Skin of body (tissue), 1 donor: ENCODE measurements at regions not wholly inside any gene's neighbourhood (a gene's known extent, or its start where the extent isn't known, plus 50 kb on each side); places are given as distances from the start of the nearest gene placed in this dataset.
"Not testable (repeated sequence)": the region's sequence is repeated elsewhere in the genome, so short reads cannot be mapped to it uniquely, and the experiment has no call there.

Experiments used
- DNase-seq: peaks from one replicate; lab custom pipeline; 2025; lab: John Stamatoyannopoulos, UW

DNA sequence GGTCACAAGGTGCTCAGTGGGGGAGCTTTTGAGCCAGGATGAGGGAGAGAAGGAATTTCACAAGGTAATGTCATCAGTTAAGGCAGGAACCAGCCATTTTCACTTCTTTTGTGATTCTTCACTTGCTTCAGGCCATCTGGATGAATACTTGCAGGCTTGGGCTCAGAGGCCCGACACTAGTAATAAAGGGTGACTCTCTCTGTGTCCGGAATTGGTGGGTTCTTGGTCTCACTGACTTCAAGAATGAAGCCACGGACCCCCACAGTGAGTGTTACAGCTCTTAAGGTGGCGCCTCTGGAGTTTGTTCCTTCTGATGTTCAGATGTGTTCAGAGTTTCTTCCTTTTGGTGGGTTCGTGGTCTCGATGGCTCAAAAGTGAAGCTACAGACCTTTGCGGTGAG, 131.8 kb upstream of the RXFP2 start:
- not testable (repeated sequence) for DNase-seq

DNA sequence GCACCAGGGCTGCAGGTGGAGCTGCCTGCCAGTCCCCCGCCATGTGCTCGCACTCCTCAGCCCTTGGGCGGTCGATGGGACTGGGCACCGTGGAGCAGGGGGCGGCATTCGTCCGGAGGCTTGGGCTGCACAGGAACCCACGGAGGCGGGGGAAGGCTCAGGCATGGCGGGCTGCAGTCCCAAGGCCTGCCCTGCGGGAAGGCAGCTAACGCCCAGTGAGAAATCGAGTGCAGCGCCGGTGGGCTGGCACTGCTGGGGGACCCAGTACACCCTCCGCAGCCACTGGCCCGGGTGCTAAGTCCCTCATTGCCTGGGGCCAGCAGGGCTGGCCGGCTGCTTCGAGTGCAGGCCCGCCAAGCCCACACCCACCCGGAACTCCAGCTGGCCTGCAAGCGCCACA, 130.5 kb upstream of the RXFP2 start:
- DNase-seq, result not testable (repeated sequence)

DNA sequence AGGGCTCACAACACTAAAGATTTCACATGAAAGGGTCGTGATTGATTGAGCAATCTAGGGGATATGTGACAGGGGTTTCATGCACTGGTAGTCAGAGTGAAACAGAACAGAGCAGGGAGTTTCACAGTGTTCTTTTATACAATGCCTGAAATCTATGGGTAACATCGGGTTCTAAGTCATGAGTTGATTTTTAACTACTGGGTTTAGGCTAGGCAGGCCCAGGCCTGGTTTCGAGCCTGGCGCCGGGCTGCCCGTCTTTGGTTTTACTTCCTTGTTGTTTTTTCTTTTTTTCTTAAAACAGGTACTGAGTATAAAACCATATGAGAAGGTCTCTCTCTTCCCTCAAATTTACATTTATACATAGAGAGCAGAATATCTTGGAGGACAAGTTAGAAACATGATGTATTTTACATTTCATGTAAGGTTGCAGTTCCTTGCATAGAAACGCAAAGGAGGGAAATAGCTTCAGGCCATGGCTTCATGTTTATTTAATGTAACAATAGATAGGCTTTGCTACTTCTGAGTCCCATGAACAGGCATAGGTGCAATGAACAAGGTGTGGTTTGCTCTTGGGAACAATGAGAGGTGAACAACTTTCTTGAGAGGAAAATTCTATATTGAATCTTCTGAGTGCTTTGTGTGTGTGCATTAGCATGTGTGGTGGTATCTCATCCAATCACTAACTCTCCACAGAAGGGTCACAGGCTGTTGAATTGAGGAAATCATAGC, 128.9 kb upstream of the RXFP2 start:
- no peak for DNase-seq

DNA sequence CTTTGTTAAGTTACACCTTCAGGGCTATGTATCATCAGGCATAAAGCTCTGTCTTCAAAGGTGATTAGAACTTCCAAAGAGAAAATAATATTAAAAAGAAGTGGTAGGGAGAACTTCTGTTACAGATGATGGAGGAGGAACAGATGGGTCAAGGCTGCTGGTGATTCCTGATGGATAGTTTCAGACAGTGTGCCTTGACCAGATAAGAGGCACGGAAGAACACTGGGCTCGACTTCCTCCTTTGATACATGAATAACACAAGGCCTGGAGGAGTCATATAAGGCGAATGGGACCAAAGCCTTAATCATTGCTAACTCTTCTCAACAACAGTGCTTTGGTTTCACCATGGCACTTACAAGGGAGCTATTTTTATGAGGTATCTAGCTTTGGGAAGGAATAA, 128.1 kb upstream of the RXFP2 start:
- DNase-seq, result no peak

DNA sequence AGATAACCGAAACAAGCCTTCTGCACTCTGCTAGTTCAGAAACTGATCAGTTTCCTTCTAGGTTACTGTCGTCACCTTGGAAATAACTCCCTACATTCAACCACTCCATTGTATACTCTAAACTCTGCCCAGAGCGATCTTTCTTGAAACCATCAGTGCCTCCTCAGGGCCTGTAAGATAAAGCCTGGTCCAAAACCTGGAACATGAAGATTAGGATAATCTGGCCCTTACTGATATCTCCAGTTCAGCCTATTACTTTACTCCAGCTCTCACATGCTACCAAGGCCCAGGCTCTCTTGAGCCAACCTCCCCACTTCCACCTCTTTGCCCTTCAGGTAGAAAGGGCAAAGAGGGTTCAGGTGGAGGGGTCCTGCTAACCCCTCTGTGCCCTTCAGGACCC, 125.3 kb upstream of the RXFP2 start:
- no peak for DNase-seq

DNA sequence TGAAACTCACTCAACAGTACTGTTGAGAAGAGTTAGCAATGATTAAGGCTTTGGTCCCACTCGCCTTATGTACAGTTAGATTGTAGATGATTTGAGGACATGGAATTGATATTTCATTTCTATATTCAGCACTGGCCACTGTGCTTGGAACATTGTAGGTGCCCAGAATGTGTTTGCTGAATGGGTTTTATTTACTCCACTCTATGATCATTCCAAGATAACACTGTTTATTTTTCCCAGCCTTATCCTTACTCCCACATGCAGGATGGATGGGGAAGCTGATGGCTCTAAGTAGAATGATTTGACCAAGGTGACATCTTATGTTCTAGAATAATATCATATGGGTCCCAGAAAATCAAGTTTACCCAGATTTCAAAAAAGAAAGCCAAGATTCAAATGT, 124.6 kb upstream of the RXFP2 start:
- DNase-seq, result no peak

DNA sequence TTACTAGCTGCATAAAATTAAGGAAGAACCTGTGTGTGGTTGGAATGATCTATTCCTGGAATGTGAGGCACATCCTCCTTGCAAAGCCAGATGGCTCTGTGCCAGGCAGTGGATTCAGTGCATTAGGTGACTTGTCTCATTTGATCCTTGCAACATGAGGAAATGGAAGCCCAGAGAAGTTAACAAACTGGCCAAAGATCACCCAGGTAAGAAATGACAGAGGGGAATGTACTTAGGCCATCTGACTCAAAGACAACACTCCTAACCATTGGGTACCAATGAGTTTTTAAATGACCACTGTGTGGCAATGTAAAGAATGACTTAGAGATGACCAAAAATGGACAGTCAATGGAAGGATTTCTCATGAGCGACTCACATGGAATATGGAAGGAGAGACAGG, 114.2 kb upstream of the RXFP2 start:
- no peak for DNase-seq

DNA sequence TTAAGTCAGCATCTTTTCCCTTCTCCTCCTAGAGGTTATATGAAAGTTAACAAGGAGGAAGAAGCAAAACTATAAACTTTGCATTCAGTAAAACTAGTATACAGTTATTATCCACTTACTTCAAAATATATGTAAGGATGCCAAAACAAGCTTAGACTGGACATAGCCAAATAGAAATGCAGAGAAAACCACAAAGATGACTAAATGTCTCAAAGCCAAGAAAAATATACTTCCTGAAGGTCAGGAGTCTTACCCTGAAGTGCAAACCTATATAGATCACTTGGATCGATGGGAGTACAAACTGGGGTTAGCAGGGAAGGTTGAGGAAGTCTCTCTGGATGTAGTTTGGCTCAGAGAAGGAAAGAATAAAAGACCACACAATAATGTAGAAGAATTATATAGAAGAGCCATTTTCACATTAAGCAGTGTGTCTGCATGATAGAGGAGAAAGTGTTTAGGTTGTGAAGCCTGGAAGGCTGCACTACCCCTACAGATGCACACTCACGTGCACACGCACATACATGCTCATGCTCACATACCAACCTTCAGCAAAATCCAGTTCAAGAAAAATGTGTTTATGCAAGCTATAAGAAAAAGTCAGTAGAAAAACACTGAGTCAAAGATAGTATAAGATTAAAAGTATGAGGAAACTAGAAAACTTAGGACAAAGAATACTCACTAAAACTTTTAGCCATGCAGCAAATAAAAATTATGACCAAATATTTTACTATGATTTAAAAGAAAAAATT, 112.1 kb upstream of the RXFP2 start:
- no peak for DNase-seq

DNA sequence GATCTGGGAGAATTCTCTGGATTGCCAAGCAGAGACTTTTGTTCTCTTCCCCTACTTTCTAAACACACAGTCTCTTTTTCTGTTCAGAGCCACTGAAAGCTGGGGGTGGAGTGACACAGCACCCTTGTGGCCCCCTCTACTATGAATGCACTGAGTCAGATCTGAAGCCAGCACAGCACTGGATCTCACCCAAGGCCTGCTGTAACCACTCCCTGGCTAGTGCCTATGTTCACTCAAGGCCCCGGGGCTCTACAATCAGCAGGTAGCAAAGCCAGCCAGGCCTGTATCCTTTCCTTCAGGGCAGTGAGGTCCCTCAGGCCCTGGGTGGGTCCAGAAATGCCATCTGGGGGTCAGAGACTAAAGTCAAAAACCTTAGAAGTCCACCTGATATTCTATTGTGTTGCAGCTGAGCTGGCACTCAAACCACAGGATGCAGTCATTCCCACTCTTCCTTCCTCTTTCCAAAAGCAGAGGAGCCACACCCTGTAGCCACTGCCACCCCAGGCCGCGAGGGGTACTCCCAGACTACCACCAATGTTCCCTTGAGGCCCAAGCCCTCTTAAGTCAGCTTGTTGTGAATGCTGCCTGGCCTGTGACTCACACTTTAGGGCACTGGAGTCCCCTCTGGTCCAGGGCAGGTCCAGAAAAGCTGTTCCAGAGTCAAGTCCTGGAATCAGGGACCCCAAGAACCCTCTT, 110.1 kb upstream of the RXFP2 start:
- no peak for DNase-seq

DNA sequence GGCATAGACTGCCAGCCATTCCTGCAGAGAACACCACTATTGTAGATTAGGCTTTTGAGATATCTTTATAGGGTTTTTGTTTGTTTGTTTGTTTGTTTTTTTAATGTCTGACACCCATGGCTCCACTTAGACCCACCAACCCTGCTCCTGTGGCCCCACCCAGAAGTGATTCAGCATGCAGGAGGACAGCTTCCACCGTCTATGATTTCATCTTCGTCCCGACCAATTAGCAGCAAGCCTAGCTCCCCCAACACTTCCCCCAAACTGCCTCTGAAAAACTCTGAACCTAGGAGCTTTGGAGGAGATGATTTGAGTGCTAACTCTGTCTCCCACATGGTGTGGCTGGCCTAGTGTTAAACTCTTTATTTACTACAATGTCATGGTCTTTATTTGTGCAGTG, 108.3 kb upstream of the RXFP2 start:
- DNase-seq, result no peak

DNA sequence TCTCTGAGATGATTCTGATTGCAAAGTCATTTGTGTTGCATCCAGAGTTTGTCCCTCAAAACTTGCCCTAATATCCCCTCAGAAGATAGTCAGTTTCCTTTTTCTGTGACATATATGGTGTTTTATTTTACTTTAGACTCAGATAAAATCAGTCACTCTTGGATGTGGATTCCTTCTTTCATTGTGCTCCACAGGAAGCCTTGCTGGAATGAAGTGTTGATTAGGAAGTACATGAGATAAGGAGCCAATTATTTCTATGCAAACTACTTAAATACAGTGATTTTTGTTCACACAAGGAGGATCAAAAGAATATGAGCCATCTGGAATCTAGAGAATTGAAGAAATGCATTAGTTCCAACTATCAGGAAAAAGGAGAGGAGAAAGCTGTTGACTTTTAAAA, 107.6 kb upstream of the RXFP2 start:
- DNase-seq, result no peak

DNA sequence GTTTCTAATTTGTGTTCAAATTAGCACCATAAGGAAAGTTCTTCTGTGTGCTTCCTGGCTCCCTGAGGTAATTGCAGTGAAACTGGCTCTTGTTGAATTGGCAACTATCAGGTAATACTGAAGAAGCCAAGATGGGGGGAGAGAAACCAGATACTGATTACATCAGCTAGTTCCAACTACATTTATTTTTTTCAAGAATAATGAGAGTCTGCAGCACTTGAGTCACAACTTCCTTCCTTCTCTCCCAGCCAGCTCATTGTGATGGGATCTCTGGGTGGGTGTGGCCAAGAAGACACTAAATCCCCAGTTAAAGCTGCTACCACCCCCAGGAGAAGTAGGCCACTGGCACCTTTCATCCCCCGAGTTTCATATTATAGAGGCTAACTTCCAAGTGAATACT, 100.7 kb upstream of the RXFP2 start:
- no peak for DNase-seq

DNA sequence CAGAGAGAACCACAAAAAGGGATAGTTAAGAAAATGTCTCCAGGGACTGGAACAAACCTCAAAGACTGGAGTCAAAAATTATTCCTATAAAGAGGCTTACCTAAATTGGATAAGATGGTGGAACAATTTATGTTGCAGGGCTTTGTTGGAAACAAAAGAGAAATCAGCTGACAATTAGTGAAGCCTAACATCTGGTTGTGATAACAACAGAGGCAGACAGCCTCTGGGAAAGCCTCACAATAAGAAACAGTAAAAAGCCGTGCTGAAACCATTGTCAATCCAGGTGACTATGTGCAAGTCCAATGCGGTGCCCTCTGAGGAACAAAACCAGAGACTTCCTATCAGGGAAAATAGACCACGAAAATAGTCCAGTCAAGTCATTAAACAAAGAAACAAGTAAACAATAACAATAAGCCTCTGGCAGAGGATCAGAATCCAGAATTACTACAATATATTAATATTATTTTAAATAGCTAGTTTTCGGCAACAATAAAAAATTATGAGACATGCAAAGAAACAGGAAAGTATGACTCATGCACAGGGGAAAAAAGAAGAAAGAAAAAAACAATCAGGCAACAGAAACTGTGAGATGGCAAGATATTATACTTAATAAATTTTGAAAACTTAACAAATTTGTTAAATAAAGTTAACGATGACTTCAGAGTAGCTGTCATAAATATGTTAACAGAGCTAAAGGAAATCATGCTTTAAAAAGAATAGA, 99.7 kb upstream of the RXFP2 start:
- peak; percentile 5 for DNase-seq

DNA sequence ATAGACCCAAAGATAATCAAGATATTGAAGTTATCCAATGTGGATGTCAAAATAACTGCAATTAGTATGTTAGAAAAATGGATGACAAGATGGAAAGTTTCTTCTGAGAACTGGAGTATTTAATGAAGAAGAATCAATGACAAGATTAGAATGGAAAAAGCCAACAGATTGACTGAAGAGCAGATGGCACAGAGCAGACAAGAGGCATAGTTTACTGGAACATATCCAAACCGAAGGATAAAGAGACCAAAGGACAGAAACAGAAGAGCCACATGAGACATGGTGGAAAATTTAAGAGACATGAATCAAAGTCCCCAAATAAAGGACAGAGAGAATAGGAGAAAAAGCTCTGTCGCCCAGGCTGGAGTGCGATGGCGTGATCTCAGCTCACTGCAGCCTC, 89.6 kb upstream of the RXFP2 start:
- no peak for DNase-seq

DNA sequence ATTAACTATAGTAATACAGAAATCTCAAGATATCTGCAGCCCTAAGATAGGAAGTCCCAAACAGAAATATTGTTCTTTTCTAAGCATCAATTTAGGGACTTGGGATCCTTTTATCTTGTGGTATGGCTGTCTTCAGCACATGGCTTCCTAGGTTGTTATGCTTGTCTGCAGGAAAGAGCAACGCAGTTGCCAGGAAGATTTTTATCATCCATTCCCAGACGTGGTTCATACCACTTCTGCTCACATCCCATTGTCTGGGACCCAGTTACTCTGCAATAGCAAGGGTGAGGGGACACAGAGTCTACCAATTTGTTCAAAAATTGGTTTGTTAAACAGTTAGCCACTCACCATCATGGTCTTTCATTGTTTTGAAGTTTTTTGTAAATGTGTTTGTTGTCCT, 85.6 kb upstream of the RXFP2 start:
- no peak for DNase-seq

DNA sequence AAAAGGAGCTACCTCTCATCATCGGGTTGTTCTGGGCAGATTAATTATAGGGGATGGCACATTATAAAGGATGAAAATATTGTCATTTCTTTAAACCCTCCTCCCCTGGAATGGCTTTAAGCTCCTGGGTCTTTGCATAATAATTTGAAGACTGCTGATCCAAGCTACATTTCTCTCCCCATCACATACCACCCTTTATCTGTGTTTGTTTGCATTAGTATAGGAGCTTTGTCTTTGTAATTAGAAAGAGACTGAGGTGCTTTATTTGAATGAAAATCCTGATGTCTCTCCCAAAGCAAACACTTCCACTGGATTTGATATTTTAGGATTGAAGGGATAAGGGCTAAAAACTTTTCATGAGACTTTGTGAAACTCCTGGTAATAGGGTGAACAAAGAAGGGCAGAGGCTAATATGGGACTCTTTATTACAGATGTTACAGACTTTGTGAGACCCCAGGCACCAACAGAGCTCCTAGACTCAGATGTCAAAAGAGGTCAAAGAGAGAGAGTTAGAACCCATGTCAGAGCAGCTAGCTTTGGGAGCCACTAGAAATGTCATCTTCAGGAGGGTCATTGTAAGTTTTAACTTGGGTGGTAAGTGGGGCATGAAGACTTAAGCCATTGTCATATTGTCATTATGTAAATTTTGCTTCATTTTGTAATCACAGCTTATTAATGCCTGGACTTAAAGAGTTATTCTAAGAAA, 75.3 kb upstream of the RXFP2 start:
- no peak for DNase-seq

DNA sequence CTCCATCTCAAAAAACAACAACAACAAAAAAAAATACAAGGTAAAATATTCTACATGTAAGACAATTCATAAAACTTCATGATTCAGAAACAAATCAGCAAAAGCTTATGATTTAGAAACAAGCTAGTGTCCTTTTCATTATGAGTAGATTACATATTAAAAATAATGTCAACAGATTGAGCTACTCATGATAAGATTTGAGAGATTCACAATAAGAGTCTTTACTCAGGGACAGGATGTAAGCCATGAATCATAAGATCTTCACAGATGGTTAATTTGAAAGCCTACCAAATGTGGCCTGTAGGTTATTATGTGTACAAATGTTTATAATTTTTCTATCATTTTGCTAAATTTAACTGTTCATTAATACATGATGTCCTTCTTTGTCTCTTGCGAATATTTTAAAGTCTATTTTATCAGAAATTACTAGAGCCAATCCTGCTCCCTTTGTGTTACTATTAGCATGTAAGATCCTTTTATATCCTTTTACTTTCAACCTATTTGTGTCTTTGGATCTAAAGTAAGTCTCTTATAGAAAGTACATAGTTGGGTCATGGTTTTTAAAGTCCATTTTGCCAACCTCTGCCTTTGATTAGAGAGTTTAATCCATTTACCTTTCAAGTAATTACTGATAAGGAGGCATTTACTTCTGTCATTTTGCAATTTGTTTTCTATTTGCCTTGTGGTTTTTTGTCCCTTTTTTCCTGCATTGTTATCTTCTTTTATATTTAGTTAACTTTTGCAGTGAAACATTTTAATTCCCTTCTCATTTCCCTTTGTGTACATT, 68.3 kb upstream of the RXFP2 start:
- no peak for DNase-seq

DNA sequence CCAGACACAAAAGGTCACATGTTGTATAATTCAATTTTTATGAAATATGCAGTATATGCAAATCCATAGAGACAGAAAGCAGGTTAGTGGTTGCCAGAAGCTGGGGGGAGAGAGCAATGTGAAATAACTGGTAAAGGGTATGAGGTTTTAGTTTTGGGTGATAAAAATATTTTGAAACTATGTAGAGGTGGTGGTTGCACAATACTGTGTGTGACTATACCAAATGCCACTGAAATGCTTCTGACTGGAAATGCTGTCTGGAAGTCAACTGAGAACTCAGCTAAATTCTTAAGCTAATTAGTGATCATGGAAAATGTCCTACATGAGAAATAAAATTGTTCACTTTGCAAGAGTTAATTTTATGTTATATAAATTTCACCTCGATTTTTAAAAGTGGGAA, 65.3 kb upstream of the RXFP2 start:
- DNase-seq, result no peak

DNA sequence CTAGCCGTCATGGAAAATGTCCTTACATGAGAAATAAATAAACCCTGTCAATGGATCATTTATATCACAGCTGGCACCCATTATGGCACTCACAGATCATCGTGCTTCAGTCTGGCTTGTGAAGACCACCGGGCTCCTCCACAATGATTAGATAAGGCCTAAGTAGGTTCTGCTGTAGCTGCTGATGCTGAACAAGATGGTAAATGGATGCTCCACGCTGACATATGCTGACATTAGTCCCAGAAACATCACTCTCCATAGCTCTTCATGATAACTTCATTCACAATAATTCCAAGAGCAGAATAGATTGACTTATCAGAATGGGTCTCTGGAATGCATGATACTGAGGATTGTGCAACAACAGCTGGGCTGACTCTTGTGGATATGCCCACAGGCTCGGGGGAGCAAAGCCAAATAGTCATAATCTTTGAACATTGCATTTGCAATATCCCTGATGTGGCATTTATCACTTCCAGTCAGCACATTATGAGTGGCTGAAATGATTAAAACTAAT, 63.8 kb upstream of the RXFP2 start:
- DNase-seq, result no peak

DNA sequence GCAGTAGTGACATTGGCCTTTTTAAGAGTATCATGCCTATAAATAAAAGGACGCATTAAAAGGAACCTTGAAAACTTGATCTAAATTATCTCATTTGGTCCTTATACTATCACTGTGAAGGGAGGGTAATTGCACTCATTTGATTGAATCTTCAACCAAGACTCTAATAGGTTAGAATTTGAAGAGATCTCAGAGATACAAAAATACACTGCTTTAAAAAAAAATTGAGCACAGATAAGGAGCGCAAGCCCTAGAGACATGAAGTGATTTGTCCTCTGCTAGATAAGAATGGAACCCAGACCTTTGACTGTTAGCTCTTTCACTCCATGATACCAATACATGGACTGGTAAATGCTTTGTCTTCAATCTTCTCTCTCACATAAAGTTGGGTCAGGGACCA, 58.2 kb upstream of the RXFP2 start:
- DNase-seq, result no peak
